GM12801 (cell line): ENCODE measurements at regions not wholly inside any gene's neighbourhood (a gene's known extent, or its start where the extent isn't known, plus 50 kb on each side); places are given as distances from the start of the nearest gene placed in this dataset.

Source experiments
- CTCF ChIP-seq: IDR thresholded peaks from one replicate; pipeline ENCODE4 v1.5.1; 2011; ENCODE audit warnings: control low read depth; ENCODE audit not compliant: insufficient read length; ENCODE audit errors: extremely low read depth

GRCh38 chr1:209504571-209504970 lies 78.9 kb upstream of the CAMK1G start:
- no peak for TF ChIP-seq CTCF

GRCh38 chr1:209505044-209505443 lies 78.5 kb upstream of the CAMK1G start:
- TF ChIP-seq CTCF, result no peak

GRCh38 chr1:209506101-209506500 lies 77.4 kb upstream of the CAMK1G start:
- no peak for TF ChIP-seq CTCF

GRCh38 chr1:209509039-209509438 lies 74.5 kb upstream of the CAMK1G start:
- no peak for TF ChIP-seq CTCF

- no peak for TF ChIP-seq CTCF
These were observed 73.5 kb upstream of the CAMK1G start for GRCh38 chr1:209510063-209510462.

GRCh38 chr1:209511169-209511568 lies 72.3 kb upstream of the CAMK1G start:
- no peak for TF ChIP-seq CTCF

GRCh38 chr1:209512821-209513220 lies 70.7 kb upstream of the CAMK1G start:
- TF ChIP-seq CTCF, result no peak

- no peak for TF ChIP-seq CTCF
These were observed 70.3 kb upstream of the CAMK1G start for GRCh38 chr1:209513226-209513625.
